CD4-positive, CD25-positive, alpha-beta regulatory T cell (primary cell): ENCODE measurements at regions not wholly inside any gene's neighbourhood (a gene's known extent, or its start where the extent isn't known, plus 50 kb on each side); places are given as distances from the start of the nearest gene placed in this dataset.

ENCODE experiments used
- ATAC-seq, 2 donors: fragments of 150-1000 bp; cut with Tn5 transposase; one replicate each; pipeline ENCODE4 v1.10.0; 2021; ENCODE audit warnings: low read depth in 2 of 2, moderate number of reproducible peaks in 2 of 2, moderate library complexity in 1 of 2
- DNase-seq, 3 donors: peaks; one replicate each; pipeline versions ENCODE4 v3.0.0 to v3.0.0-alpha.2; 2012 to 2022; ENCODE audit warnings: mixed read lengths in 1 of 3
- H3K27ac ChIP-seq: one replicate; pipeline ENCODE4 v1.7.0; 2013; ENCODE audit warnings: mild to moderate bottlenecking, low read length; ENCODE audit not compliant: insufficient read depth, poor library complexity, severe bottlenecking
- H3K27me3 ChIP-seq: one replicate; pipeline ENCODE4 v1.7.0; 2013; ENCODE audit warnings: low read length; ENCODE audit not compliant: control insufficient read depth, insufficient read depth
- H3K36me3 ChIP-seq: one replicate; pipeline ENCODE4 v1.7.0; 2013; ENCODE audit warnings: mild to moderate bottlenecking, low read length, moderate library complexity; ENCODE audit not compliant: control insufficient read depth, insufficient read depth
- H3K4me1 ChIP-seq: 2 replicates; pipeline ENCODE4 v1.7.0; 2013; ENCODE audit warnings: mild to moderate bottlenecking, low read length; ENCODE audit not compliant: insufficient read depth, control insufficient read depth, poor library complexity, severe bottlenecking
- H3K4me3 ChIP-seq: one replicate; pipeline ENCODE4 v1.7.0; 2013; ENCODE audit warnings: low read depth, mild to moderate bottlenecking, low read length, moderate library complexity
- H3K9me3 ChIP-seq, 2 experiments: 1 replicate in 1 of 2; 2 replicates in 1 of 2; pipeline ENCODE4 v1.7.0; 2013; ENCODE audit warnings: low read length in 2 of 2, mild to moderate bottlenecking in 1 of 2, moderate library complexity in 1 of 2; ENCODE audit not compliant: control insufficient read depth in 2 of 2
- H3K27ac Mint-ChIP-seq, 3 donors: one replicate each; pipeline ENCODE4 v1.8.0; 2020 to 2022; ENCODE audit warnings: mild to moderate bottlenecking in 3 of 3, mixed read lengths in 3 of 3, moderate library complexity in 2 of 3
- H3K27me3 Mint-ChIP-seq: one replicate; pipeline ENCODE4 v1.8.0; 2022; ENCODE audit warnings: mild to moderate bottlenecking, mixed read lengths
- H3K36me3 Mint-ChIP-seq: one replicate; pipeline ENCODE4 v1.8.0; 2020; ENCODE audit warnings: mixed read lengths
- H3K4me1 Mint-ChIP-seq, 4 donors: one replicate each; pipeline ENCODE4 v1.8.0; 2020 to 2022; ENCODE audit warnings: mixed read lengths in 4 of 4, mild to moderate bottlenecking in 1 of 4
- H3K4me3 Mint-ChIP-seq, 4 donors: one replicate each; pipeline ENCODE4 v1.8.0; 2020 to 2022; ENCODE audit warnings: mild to moderate bottlenecking in 4 of 4, mixed read lengths in 4 of 4, moderate library complexity in 3 of 4
- H3K9me3 Mint-ChIP-seq, 7 donors: one replicate each; pipeline ENCODE4 v1.8.0; 2020 to 2022; ENCODE audit warnings: mixed read lengths in 7 of 7, mild to moderate bottlenecking in 3 of 7, moderate library complexity in 2 of 7

- Histone ChIP-seq H3K27ac (no peak overlapping the region), H3K4me1 (no peaks in the 10 kb centered on the region), H3K27me3 (peaks cover 6% of the 10 kb centered on the region), H3K36me3 (no peaks in the 10 kb centered on the region), H3K9me3 (no peaks in the 10 kb centered on the region), H3K4me3 (no peak overlapping the region)
- peaks cover 4% of the 10 kb centered on the region for H3K27me3 Mint-ChIP-seq
- no peak for DNase-seq
- H3K9me3 Mint-ChIP-seq = peaks cover 0 to 10% (median 1%) of the 10 kb centered on the region in 7 donors
- no peaks in the 10 kb centered on the region for H3K36me3 Mint-ChIP-seq
- H3K4me3 Mint-ChIP-seq = no peak overlapping the region
- H3K27ac Mint-ChIP-seq = no peak overlapping the region
- no peaks in the 10 kb centered on the region for H3K4me1 Mint-ChIP-seq
- ATAC-seq = no peak
Measured at GRCh38 chr9:99557816-99558215, 263.9 kb upstream of the NR4A3 start.

GRCh38 chr9:99559776-99560175 lies 261.9 kb upstream of the NR4A3 start:
- DNase-seq = no peak
- Histone ChIP-seq H3K36me3 (no peaks in the 10 kb centered on the region), H3K4me3 (no peak overlapping the region), H3K27me3 (peaks cover 6% of the 10 kb centered on the region), H3K27ac (no peak overlapping the region), H3K4me1 (no peaks in the 10 kb centered on the region), H3K9me3 (no peaks in the 10 kb centered on the region)
- ATAC-seq = no peak
- Mint-ChIP-seq H3K36me3 (no peaks in the 10 kb centered on the region), H3K4me1 (no peaks in the 10 kb centered on the region), H3K4me3 (no peak overlapping the region), H3K27ac (no peak overlapping the region), H3K9me3 (peaks cover 0 to 10% (median 1%) of the 10 kb centered on the region in 7 donors), H3K27me3 (peaks cover 4% of the 10 kb centered on the region)

- ATAC-seq = no peak
- peaks cover 4% of the 10 kb centered on the region for H3K27me3 Mint-ChIP-seq
Measured at GRCh38 chr9:99560561-99560960, 261.1 kb upstream of the NR4A3 start.

GRCh38 chr9:99561509-99561917 lies 260.2 kb upstream of the NR4A3 start:
- Mint-ChIP-seq H3K27ac (no peak overlapping the region), H3K4me1 (no peaks in the 10 kb centered on the region), H3K4me3 (no peak overlapping the region), H3K9me3 (peaks cover 0 to 10% (median 1%) of the 10 kb centered on the region in 7 donors), H3K36me3 (no peaks in the 10 kb centered on the region), H3K27me3 (peaks cover 4% of the 10 kb centered on the region)
- no peaks in the 10 kb centered on the region for H3K36me3 ChIP-seq
- DNase-seq (no peak), ATAC-seq (no peak)
- no peak overlapping the region for H3K27ac ChIP-seq
- no peaks in the 10 kb centered on the region for H3K9me3 ChIP-seq
- H3K27me3 ChIP-seq = peaks cover 6% of the 10 kb centered on the region
- H3K4me3 ChIP-seq = no peak overlapping the region
- H3K4me1 ChIP-seq = no peaks in the 10 kb centered on the region

More at GRCh38 chr9:99560561-99560960, 261.1 kb upstream of the NR4A3 start:
- no peaks in the 10 kb centered on the region for H3K36me3 ChIP-seq
- no peaks in the 10 kb centered on the region for H3K9me3 ChIP-seq
- DNase-seq = no peak
- Mint-ChIP-seq H3K27ac (no peak overlapping the region), H3K4me1 (no peaks in the 10 kb centered on the region), H3K4me3 (no peak overlapping the region), H3K9me3 (peaks cover 0 to 10% (median 1%) of the 10 kb centered on the region in 7 donors), H3K36me3 (no peaks in the 10 kb centered on the region)
- H3K4me1 ChIP-seq = no peaks in the 10 kb centered on the region
- H3K27ac ChIP-seq = no peak overlapping the region
- H3K4me3 ChIP-seq = no peak overlapping the region
- peaks cover 6% of the 10 kb centered on the region for H3K27me3 ChIP-seq

GRCh38 chr9:99561961-99562565 lies 259.6 kb upstream of the NR4A3 start:
- H3K4me3 Mint-ChIP-seq = no peak overlapping the region
- H3K27me3 Mint-ChIP-seq = peaks cover 4% of the 10 kb centered on the region
- H3K4me3 ChIP-seq = no peak overlapping the region
- H3K4me1 ChIP-seq = no peaks in the 10 kb centered on the region
- H3K27ac ChIP-seq = no peak overlapping the region
- peaks cover 6% of the 10 kb centered on the region for H3K27me3 ChIP-seq
- ATAC-seq (no peak), DNase-seq (no peak)
- no peaks in the 10 kb centered on the region for H3K36me3 Mint-ChIP-seq
- H3K27ac Mint-ChIP-seq = no peak overlapping the region
- H3K9me3 ChIP-seq = no peaks in the 10 kb centered on the region
- no peaks in the 10 kb centered on the region for H3K4me1 Mint-ChIP-seq
- H3K36me3 ChIP-seq = no peaks in the 10 kb centered on the region
- H3K9me3 Mint-ChIP-seq = peaks cover 0 to 10% (median 1%) of the 10 kb centered on the region in 7 donors

GRCh38 chr9:99563364-99563763 lies 258.3 kb upstream of the NR4A3 start:
- Mint-ChIP-seq H3K36me3 (no peaks in the 10 kb centered on the region), H3K27ac (no peak overlapping the region)

GRCh38 chr9:99565203-99565602 lies 256.5 kb upstream of the NR4A3 start:
- H3K36me3 Mint-ChIP-seq = no peaks in the 10 kb centered on the region
- Histone ChIP-seq H3K27me3 (peaks cover 6% of the 10 kb centered on the region), H3K9me3 (no peaks in the 10 kb centered on the region), H3K4me3 (no peak overlapping the region), H3K27ac (no peak overlapping the region), H3K36me3 (no peaks in the 10 kb centered on the region), H3K4me1 (no peaks in the 10 kb centered on the region)
- H3K27ac Mint-ChIP-seq = no peak overlapping the region
- H3K9me3 Mint-ChIP-seq = peaks cover 0 to 1% (median 0%) of the 10 kb centered on the region in 7 donors
- ATAC-seq = no peak
- H3K4me1 Mint-ChIP-seq = no peaks in the 10 kb centered on the region
- no peak overlapping the region for H3K4me3 Mint-ChIP-seq
- peaks cover 4% of the 10 kb centered on the region for H3K27me3 Mint-ChIP-seq
- no peak for DNase-seq

More at GRCh38 chr9:99563364-99563763, 258.3 kb upstream of the NR4A3 start:
- ATAC-seq (no peak), DNase-seq (no peak)
- Histone ChIP-seq H3K4me1 (no peaks in the 10 kb centered on the region), H3K27me3 (peaks cover 6% of the 10 kb centered on the region), H3K4me3 (no peak overlapping the region), H3K36me3 (no peaks in the 10 kb centered on the region), H3K27ac (no peak overlapping the region), H3K9me3 (no peaks in the 10 kb centered on the region)
- Mint-ChIP-seq H3K4me1 (no peaks in the 10 kb centered on the region), H3K27me3 (no peaks in the 10 kb centered on the region), H3K9me3 (peaks cover 0 to 1% (median 0%) of the 10 kb centered on the region in 7 donors), H3K4me3 (no peak overlapping the region)

- Mint-ChIP-seq H3K27me3 (peaks cover 4% of the 10 kb centered on the region), H3K27ac (no peak overlapping the region), H3K4me3 (no peak overlapping the region), H3K4me1 (peaks cover 0 to 1% (median 0%) of the 10 kb centered on the region in 4 donors), H3K9me3 (peaks cover 0 to 1% (median 0%) of the 10 kb centered on the region in 7 donors), H3K36me3 (no peaks in the 10 kb centered on the region)
- DNase-seq (no peak), ATAC-seq (no peak)
- no peak overlapping the region for H3K4me3 ChIP-seq
- H3K36me3 ChIP-seq = no peaks in the 10 kb centered on the region
- peaks cover 4% of the 10 kb centered on the region for H3K27me3 ChIP-seq
- H3K9me3 ChIP-seq = no peaks in the 10 kb centered on the region
- no peak overlapping the region for H3K27ac ChIP-seq
- no peaks in the 10 kb centered on the region for H3K4me1 ChIP-seq
Measured at GRCh38 chr9:99567436-99567835, 254.2 kb upstream of the NR4A3 start.
